H9 (cell line): ENCODE measurements at regions not wholly inside any gene's neighbourhood (a gene's known extent, or its start where the extent isn't known, plus 50 kb on each side); places are given as distances from the start of the nearest gene placed in this dataset.
A peak's percentile ranks its signal among the peaks of the same experiment; 100 is the strongest.

Source experiments
- DNase-seq: peaks from one replicate; pipeline ENCODE4 v3.0.0-alpha.2; 2017
- H2AFZ ChIP-seq: one replicate; pipeline ENCODE4 v1.6.1; 2013; ENCODE audit warnings: mild to moderate bottlenecking, low read length, control low read depth, moderate library complexity
- H2AK5ac ChIP-seq: 2 replicates; pipeline ENCODE4 v1.6.1; 2013; ENCODE audit warnings: low read length, control low read depth, mixed read lengths; ENCODE audit not compliant: insufficient read length
- H2BK120ac ChIP-seq: one replicate; pipeline ENCODE4 v1.6.1; 2013; ENCODE audit warnings: low read depth, mild to moderate bottlenecking, low read length, control low read depth, inconsistent platforms; ENCODE audit not compliant: poor library complexity, severe bottlenecking
- H2BK12ac ChIP-seq: 2 replicates; pipeline ENCODE4 v1.6.1; 2013; ENCODE audit warnings: low read length, control low read depth, mixed read lengths, low read depth; ENCODE audit not compliant: insufficient read length
- H2BK15ac ChIP-seq: 2 replicates; pipeline ENCODE4 v1.6.1; 2013; ENCODE audit warnings: low read depth, low read length, control low read depth
- H2BK20ac ChIP-seq: one replicate; pipeline ENCODE4 v1.6.1; 2013; ENCODE audit warnings: low read depth, mild to moderate bottlenecking, low read length, control low read depth, inconsistent platforms; ENCODE audit not compliant: poor library complexity, severe bottlenecking
- H2BK5ac ChIP-seq: 2 replicates; pipeline ENCODE4 v1.6.1; 2013; ENCODE audit warnings: low read length, control low read depth, mixed read lengths; ENCODE audit not compliant: insufficient read length
- H3K14ac ChIP-seq: 2 replicates; pipeline ENCODE4 v1.6.1; 2013; ENCODE audit warnings: low read length, control low read depth; ENCODE audit not compliant: insufficient read depth
- H3K18ac ChIP-seq: 2 replicates; pipeline ENCODE4 v1.6.1; 2013; ENCODE audit warnings: low read depth, mild to moderate bottlenecking, mixed read lengths, low read length, control low read depth; ENCODE audit not compliant: insufficient read length
- H3K23ac ChIP-seq: 2 replicates; pipeline ENCODE4 v1.6.1; 2013; ENCODE audit warnings: low read length, control low read depth, mixed read lengths, low read depth; ENCODE audit not compliant: insufficient read length
- H3K23me2 ChIP-seq: 2 replicates; pipeline ENCODE4 v1.6.1; 2013; ENCODE audit warnings: low read depth, mild to moderate bottlenecking, mixed read lengths, low read length, control low read depth; ENCODE audit not compliant: insufficient read length, poor library complexity, severe bottlenecking
- H3K27ac ChIP-seq: 2 replicates; pipeline ENCODE4 v1.5.1; 2013; ENCODE audit warnings: low read length, control low read depth, mixed read lengths, low read depth; ENCODE audit not compliant: insufficient read length
- H3K27me3 ChIP-seq: 2 replicates; pipeline ENCODE4 v1.6.1; 2013; ENCODE audit warnings: low read length, control low read depth, inconsistent platforms; ENCODE audit not compliant: insufficient read depth
- H3K4ac ChIP-seq: 2 replicates; pipeline ENCODE4 v1.6.1; 2013; ENCODE audit warnings: low read depth, mild to moderate bottlenecking, control low read depth, inconsistent platforms, low read length, moderate library complexity
- H3K4me1 ChIP-seq: 2 replicates; pipeline ENCODE4 v1.6.1; 2013; ENCODE audit warnings: low read length, control low read depth, inconsistent platforms; ENCODE audit not compliant: insufficient read depth
- H3K4me2 ChIP-seq: 2 replicates; pipeline ENCODE4 v1.6.1; 2013; ENCODE audit warnings: low read length, control low read depth, mixed read lengths; ENCODE audit not compliant: insufficient read length, insufficient read depth
- H3K56ac ChIP-seq: 2 replicates; pipeline ENCODE4 v1.6.1; 2013; ENCODE audit warnings: low read depth, mild to moderate bottlenecking, mixed read lengths, low read length, control low read depth; ENCODE audit not compliant: insufficient read length
- H3K79me1 ChIP-seq: 2 replicates; pipeline ENCODE4 v1.6.1; 2013; ENCODE audit warnings: low read depth, mild to moderate bottlenecking, moderate library complexity, low read length, control low read depth, inconsistent platforms; ENCODE audit not compliant: insufficient read depth, poor library complexity, severe bottlenecking
- H3K79me2 ChIP-seq: 2 replicates; pipeline ENCODE4 v1.6.1; 2013; ENCODE audit warnings: low read length, control low read depth, inconsistent platforms; ENCODE audit not compliant: insufficient read depth
- H3K9ac ChIP-seq: 2 replicates; pipeline ENCODE4 v1.6.1; 2013; ENCODE audit warnings: low read length, control low read depth, mixed read lengths; ENCODE audit not compliant: insufficient read length; ENCODE audit errors: extremely low read depth
- H3K9me3 ChIP-seq: one replicate; pipeline ENCODE4 v1.6.1; 2013; ENCODE audit warnings: low read depth, low read length, inconsistent platforms; ENCODE audit not compliant: control insufficient read depth
- H3T11ph ChIP-seq: one replicate; pipeline ENCODE4 v1.6.1; 2013; ENCODE audit warnings: mild to moderate bottlenecking, low read length, control low read depth, inconsistent platforms
- H4K20me1 ChIP-seq: one replicate; pipeline ENCODE4 v1.6.1; 2013; ENCODE audit not compliant: control insufficient read depth, insufficient read length, insufficient read depth
- H4K5ac ChIP-seq: 2 replicates; pipeline ENCODE4 v1.6.1; 2013; ENCODE audit warnings: low read depth, mild to moderate bottlenecking, mixed read lengths, low read length, control low read depth; ENCODE audit not compliant: insufficient read length
- H4K8ac ChIP-seq: replicated peaks from 2 replicates; pipeline ENCODE4 v1.6.1; 2013; ENCODE audit warnings: low read length, control low read depth, mixed read lengths, low read depth; ENCODE audit not compliant: insufficient read length
- H4K91ac ChIP-seq: 2 replicates; pipeline ENCODE4 v1.6.1; 2013; ENCODE audit warnings: low read depth, mild to moderate bottlenecking, moderate library complexity, mixed read lengths, low read length, control low read depth; ENCODE audit not compliant: insufficient read length
- H3K27ac Mint-ChIP-seq, 3 experiments: 2 replicates in 2 of 3; 3 replicates in 1 of 3; pipeline ENCODE4 v1.8.0; 2020 to 2021; ENCODE audit warnings: mixed read lengths in 3 of 3, mild to moderate bottlenecking in 1 of 3, moderate library complexity in 1 of 3
- H3K27me3 Mint-ChIP-seq: 2 replicates; pipeline ENCODE4 v1.8.0; 2021; ENCODE audit warnings: low read depth, mild to moderate bottlenecking, moderate library complexity, mixed read lengths
- H3K36me3 Mint-ChIP-seq, 3 experiments: 2 replicates in 2 of 3; 3 replicates in 1 of 3; pipeline ENCODE4 v1.8.0; 2020 to 2021; ENCODE audit warnings: low read depth in 3 of 3, mixed read lengths in 3 of 3; ENCODE audit not compliant: insufficient read depth in 1 of 3
- H3K4me1 Mint-ChIP-seq, 2 experiments: 2 replicates each; pipeline ENCODE4 v1.8.0; 2020; ENCODE audit warnings: mixed read lengths in 2 of 2
- H3K4me3 Mint-ChIP-seq, 2 experiments: 2 replicates in 1 of 2; 3 replicates in 1 of 2; pipeline ENCODE4 v1.8.0; 2020 to 2021; ENCODE audit warnings: mild to moderate bottlenecking in 2 of 2, mixed read lengths in 2 of 2, moderate library complexity in 1 of 2
- H3K9me3 Mint-ChIP-seq, 2 experiments: 2 replicates in 1 of 2; 3 replicates in 1 of 2; pipeline ENCODE4 v1.8.0; 2020; ENCODE audit warnings: mild to moderate bottlenecking in 2 of 2, mixed read lengths in 2 of 2, moderate library complexity in 1 of 2
- CTCF ChIP-seq: fragments of 200-600 bp; sonication (generic); conservative IDR thresholded peaks from 3 replicates; pipeline ENCODE4 v1.8.0; 2021; ENCODE audit warnings: antibody characterized with exemption, mild to moderate bottlenecking
- WGBS: extraction: QIAGEN DNeasy Blood & Tissue Kit; methylation state at CpG from one replicate; pipeline ENCODE4 v1.1.7; 2013; ENCODE audit warnings: missing lambda C conversion rate, low lambda C conversion rate, mixed read lengths; ENCODE audit not compliant: insufficient read length; ENCODE audit errors: extremely low coverage; 5-methylcytosine and 5-hydroxymethylcytosine counted together

- Histone ChIP-seq H3K14ac (no peak overlapping the region), H4K91ac (no peak overlapping the region), H3K4me2 (no peak overlapping the region), H2AK5ac (no peak overlapping the region), H3K56ac (no peak overlapping the region), H4K8ac (no peak overlapping the region), H2BK20ac (no peak overlapping the region), H3K9me3 (peaks cover 9% of the 10 kb centered on the region), H2BK12ac (no peak overlapping the region), H3K4me1 (no peaks in the 10 kb centered on the region), H4K20me1 (no peaks in the 10 kb centered on the region), H3T11ph (no peak overlapping the region), H2AFZ (no peak overlapping the region), H3K79me1 (no peaks in the 10 kb centered on the region), H2BK120ac (no peak overlapping the region), H3K23ac (no peak overlapping the region), H3K23me2 (no peaks in the 10 kb centered on the region), H3K9ac (no peak overlapping the region), H4K5ac (no peak overlapping the region), H3K18ac (no peak overlapping the region), H3K4ac (no peak overlapping the region), H3K27ac (no peak overlapping the region), H2BK5ac (no peak overlapping the region), H3K79me2 (no peaks in the 10 kb centered on the region), H3K27me3 (no peaks in the 10 kb centered on the region), H2BK15ac (no peak overlapping the region)
- Mint-ChIP-seq H3K4me3 (no peak overlapping the region), H3K4me1 (no peaks in the 10 kb centered on the region), H3K36me3 (peaks cover 4 to 12% (median 8%) of the 10 kb centered on the region in 3 experiments; a peak in 5 of 7 replicates), H3K27ac (no peak overlapping the region), H3K9me3 (peaks cover 12 to 16% of the 10 kb centered on the region in 2 experiments), H3K27me3 (peaks cover 3% of the 10 kb centered on the region)
- peak; percentile 23 for DNase-seq
- no CpG with 5 or more reads among the region's 6 CpGs for WGBS
- no peak for TF ChIP-seq CTCF
Observed at GRCh38 chr17:33983824-33984574, 271.1 kb upstream of the CCL2 start.
